DND-41 (cell line): ENCODE measurements at regions not wholly inside any gene's neighbourhood (a gene's known extent, or its start where the extent isn't known, plus 50 kb on each side); places are given as distances from the start of the nearest gene placed in this dataset.

ENCODE experiments used
- ATAC-seq: fragments of 200-7000 bp; cut with Tn5 transposase; 3 replicates; pipeline ENCODE4 v1.9.1; 2021; ENCODE audit warnings: low read depth; ENCODE audit not compliant: insufficient read depth
- DNase-seq: peaks from one replicate; pipeline ENCODE4 v3.0.0-alpha.2; 2020
- H2AFZ ChIP-seq: 2 replicates; pipeline ENCODE4 v1.6.0; 2012; ENCODE audit warnings: low read depth, low read length
- H3K27ac ChIP-seq: 2 replicates; pipeline ENCODE4 v1.5.1; 2012; ENCODE audit warnings: low read length, inconsistent platforms
- H3K27me3 ChIP-seq: fragments of 200-600 bp; sonication (generic); 2 replicates; pipeline ENCODE4 v1.6.0; 2012; ENCODE audit warnings: low read length, mild to moderate bottlenecking, inconsistent platforms; ENCODE audit not compliant: insufficient read depth, poor library complexity
- H3K36me3 ChIP-seq: 2 replicates; pipeline ENCODE4 v1.5.1; 2012; ENCODE audit warnings: low read length, inconsistent platforms; ENCODE audit not compliant: insufficient read depth
- H3K4me1 ChIP-seq: 2 replicates; pipeline ENCODE4 v1.5.1; 2012; ENCODE audit warnings: mild to moderate bottlenecking, low read length; ENCODE audit not compliant: insufficient read depth
- H3K4me2 ChIP-seq: 2 replicates; pipeline ENCODE4 v1.6.0; 2012; ENCODE audit warnings: mild to moderate bottlenecking, moderate library complexity, low read length, inconsistent platforms; ENCODE audit not compliant: insufficient read depth
- H3K4me3 ChIP-seq, 2 experiments: fragments of 200-600 bp in 1 of 2; shearing (Covaris generic) in 1 of 2; 2 replicates each; pipeline ENCODE4 v1.5.1; 2012 to 2016; ENCODE audit warnings: inconsistent platforms in 2 of 2, low read length in 2 of 2, mild to moderate bottlenecking in 2 of 2, low read depth in 1 of 2, moderate library complexity in 1 of 2
- H3K79me2 ChIP-seq: 2 replicates; pipeline ENCODE4 v1.6.0; 2012; ENCODE audit warnings: low read length, inconsistent platforms; ENCODE audit not compliant: insufficient read depth
- H3K9ac ChIP-seq: 2 replicates; pipeline ENCODE4 v1.6.0; 2012; ENCODE audit warnings: low read depth, mild to moderate bottlenecking, inconsistent platforms, low read length, moderate library complexity
- H3K9me3 ChIP-seq: 2 replicates; pipeline ENCODE4 v1.5.1; 2012; ENCODE audit warnings: low read length, moderate library complexity, mild to moderate bottlenecking, inconsistent platforms; ENCODE audit not compliant: insufficient read depth, severe bottlenecking
- H4K20me1 ChIP-seq: 2 replicates; pipeline ENCODE4 v1.6.0; 2012; ENCODE audit warnings: low read length; ENCODE audit not compliant: insufficient read depth
- CTCF ChIP-seq: IDR thresholded peaks from 2 replicates; pipeline ENCODE4 v1.5.1; 2012; ENCODE audit warnings: borderline replicate concordance, low read length, moderate library complexity, mild to moderate bottlenecking; ENCODE audit not compliant: poor library complexity, severe bottlenecking; ENCODE audit errors: extremely low read depth
- EZH2 ChIP-seq: IDR thresholded peaks from 3 replicates; pipeline ENCODE4 v1.6.1; 2012; ENCODE audit warnings: borderline replicate concordance, low read depth, mild to moderate bottlenecking, moderate library complexity, low read length, inconsistent platforms; ENCODE audit not compliant: severe bottlenecking

GRCh38 chr12:65526311-65526710 is 247.8 kb downstream of the MSRB3 start:
- H4K20me1 ChIP-seq, result no peaks in the 10 kb centered on the region
- no peak overlapping the region for H3K9ac ChIP-seq
- H3K4me1 ChIP-seq, result no peaks in the 10 kb centered on the region
- ATAC-seq (no peak), DNase-seq (no peak)
- H3K9me3 ChIP-seq, result no peaks in the 10 kb centered on the region
- H2AFZ ChIP-seq, result no peak overlapping the region
- no peak overlapping the region for H3K27ac ChIP-seq
- TF ChIP-seq CTCF, result no peak
- TF ChIP-seq EZH2, result no peak
- no peak overlapping the region for H3K4me3 ChIP-seq
- no peaks in the 10 kb centered on the region for H3K79me2 ChIP-seq
- no peaks in the 10 kb centered on the region for H3K36me3 ChIP-seq
- no peak overlapping the region for H3K4me2 ChIP-seq
- H3K27me3 ChIP-seq, result no peaks in the 10 kb centered on the region

- H3K4me3 ChIP-seq, result no peak overlapping the region
- H3K9ac ChIP-seq, result no peak overlapping the region
- no peaks in the 10 kb centered on the region for H3K27me3 ChIP-seq
- no peak overlapping the region for H2AFZ ChIP-seq
- no peaks in the 10 kb centered on the region for H3K36me3 ChIP-seq
- H4K20me1 ChIP-seq, result no peaks in the 10 kb centered on the region
- ATAC-seq (no peak), DNase-seq (no peak)
- no peak overlapping the region for H3K27ac ChIP-seq
- no peaks in the 10 kb centered on the region for H3K9me3 ChIP-seq
- H3K79me2 ChIP-seq, result no peaks in the 10 kb centered on the region
- H3K4me2 ChIP-seq, result no peak overlapping the region
- TF ChIP-seq CTCF, result no peak
- TF ChIP-seq EZH2, result no peak
- peaks cover 8% of the 10 kb centered on the region for H3K4me1 ChIP-seq
Observed at GRCh38 chr12:65528127-65528526, 249.6 kb downstream of the MSRB3 start.

- no peaks in the 10 kb centered on the region for H3K36me3 ChIP-seq
- H3K9me3 ChIP-seq, result no peaks in the 10 kb centered on the region
- H4K20me1 ChIP-seq, result no peaks in the 10 kb centered on the region
- peaks cover 18% of the 10 kb centered on the region for H3K4me1 ChIP-seq
- no peak for TF ChIP-seq CTCF
- TF ChIP-seq EZH2, result no peak
- H3K4me3 ChIP-seq, result no peak overlapping the region
- no peak overlapping the region for H3K9ac ChIP-seq
- no peak for ATAC-seq
- no peaks in the 10 kb centered on the region for H3K27me3 ChIP-seq
- H3K79me2 ChIP-seq, result no peaks in the 10 kb centered on the region
- no peak overlapping the region for H2AFZ ChIP-seq
- H3K4me2 ChIP-seq, result no peak overlapping the region
- DNase-seq, result no peak
- no peak overlapping the region for H3K27ac ChIP-seq
Observed at GRCh38 chr12:65529106-65529505, 250.6 kb downstream of the MSRB3 start.

- no peak overlapping the region for H3K27ac ChIP-seq
- peaks cover 23% of the 10 kb centered on the region for H3K4me1 ChIP-seq
- H3K9ac ChIP-seq, result no peak overlapping the region
- no peaks in the 10 kb centered on the region for H3K9me3 ChIP-seq
- no peaks in the 10 kb centered on the region for H4K20me1 ChIP-seq
- ATAC-seq (no peak), DNase-seq (no peak)
- no peak overlapping the region for H2AFZ ChIP-seq
- no peaks in the 10 kb centered on the region for H3K79me2 ChIP-seq
- no peak overlapping the region for H3K4me2 ChIP-seq
- TF ChIP-seq CTCF (no peak), EZH2 (no peak)
- no peaks in the 10 kb centered on the region for H3K27me3 ChIP-seq
- no peak overlapping the region for H3K4me3 ChIP-seq
- no peaks in the 10 kb centered on the region for H3K36me3 ChIP-seq
Observed at GRCh38 chr12:65529771-65530435, 251.4 kb downstream of the MSRB3 start.
